Kidney epithelial cell (primary cell): ENCODE measurements at regions not wholly inside any gene's neighbourhood (a gene's known extent, or its start where the extent isn't known, plus 50 kb on each side); places are given as distances from the start of the nearest gene placed in this dataset.

Source experiments
- DNase-seq: peaks from one replicate; pipeline ENCODE4 v3.0.0-alpha.2; 2010; ENCODE audit warnings: low read depth
- H3K27me3 ChIP-seq: 2 replicates; pipeline ENCODE4 v1.6.0; 2011; ENCODE audit warnings: low read length; ENCODE audit not compliant: control insufficient read depth, insufficient read depth
- H3K36me3 ChIP-seq: 2 replicates; pipeline ENCODE4 v1.5.1; 2011; ENCODE audit warnings: low read length; ENCODE audit not compliant: control insufficient read depth, insufficient read depth
- H3K4me3 ChIP-seq: 2 replicates; pipeline ENCODE4 v1.5.1; 2011; ENCODE audit warnings: low read depth, mild to moderate bottlenecking, control low read depth, low read length
- CTCF ChIP-seq: IDR thresholded peaks from 2 replicates; pipeline ENCODE4 v1.5.1; 2011; ENCODE audit warnings: mild to moderate bottlenecking, moderate library complexity, low read length, control low read depth, inconsistent platforms; ENCODE audit not compliant: insufficient read depth, poor library complexity, severe bottlenecking

DNA sequence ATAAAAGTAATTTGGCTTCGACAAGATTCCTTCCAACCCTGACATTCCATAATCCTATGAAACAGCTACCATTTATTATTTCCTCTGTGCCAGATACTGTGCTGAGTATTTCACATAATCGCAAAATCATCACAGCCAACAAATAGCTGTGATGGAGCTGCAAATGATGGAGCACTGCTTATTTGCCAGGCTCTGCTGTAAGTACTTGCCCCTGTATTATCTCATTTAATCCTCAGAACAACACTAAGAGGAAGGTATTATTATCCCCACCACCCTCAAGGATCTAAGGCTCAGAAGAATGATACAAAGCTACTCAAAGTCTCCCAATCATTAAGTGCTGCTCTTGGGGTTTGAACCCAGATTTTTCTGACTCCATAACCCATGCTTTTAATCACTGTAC lies 145.5 kb downstream of the CCDC34 start:
- no peak for TF ChIP-seq CTCF
- H3K4me3 ChIP-seq, result no peak overlapping the region
- H3K36me3 ChIP-seq, result no peaks in the 10 kb centered on the region
- H3K27me3 ChIP-seq, result no peaks in the 10 kb centered on the region
- no peak for DNase-seq

DNA sequence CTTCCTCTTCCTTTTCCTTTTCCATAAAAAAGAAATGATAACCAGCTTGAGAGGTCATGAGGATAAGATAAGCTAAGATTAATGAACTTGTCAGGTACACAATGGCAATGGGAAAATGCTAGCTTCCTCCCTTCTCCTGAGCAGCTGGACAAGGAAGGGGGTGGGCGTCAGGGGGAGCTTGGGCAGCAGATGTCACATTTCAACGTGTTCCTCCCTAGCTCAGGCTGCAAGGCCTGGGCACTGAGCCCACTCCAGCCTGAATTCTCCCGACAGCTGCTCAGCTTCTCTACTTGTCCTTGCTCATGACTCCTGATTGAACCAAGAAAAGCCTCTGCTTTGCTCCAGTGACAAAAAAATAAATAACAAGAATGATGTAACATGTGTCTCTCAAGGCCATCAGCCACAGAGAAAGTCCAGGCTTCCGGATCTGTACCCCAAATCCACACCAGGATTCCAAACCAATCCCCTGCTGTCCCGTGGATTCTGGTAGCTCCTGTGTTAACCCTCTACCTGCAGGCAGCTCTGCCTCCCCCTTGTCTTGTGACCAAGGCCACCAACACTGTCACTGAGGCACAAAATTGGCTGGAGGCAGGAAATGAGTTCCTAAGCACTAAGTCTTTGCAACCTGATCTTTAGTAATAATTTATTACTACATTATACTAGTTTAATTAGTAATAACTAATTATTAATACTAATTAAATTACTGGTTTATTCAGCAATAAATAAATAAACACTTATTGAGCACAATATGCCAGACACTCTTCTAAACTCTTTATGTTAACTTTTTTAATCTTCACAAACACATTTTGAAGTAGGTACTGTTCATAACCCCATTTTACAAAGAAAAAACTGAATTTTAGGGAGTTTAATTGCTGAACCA lies 146.5 kb downstream of the CCDC34 start:
- H3K36me3 ChIP-seq, result no peaks in the 10 kb centered on the region
- TF ChIP-seq CTCF, result no peak
- DNase-seq, result no peak
- no peaks in the 10 kb centered on the region for H3K27me3 ChIP-seq
- H3K4me3 ChIP-seq, result no peak overlapping the region

GRCh38 chr11:27215471-27216269 lies 147.3 kb downstream of the CCDC34 start:
- no peaks in the 10 kb centered on the region for H3K36me3 ChIP-seq
- no peak overlapping the region for H3K4me3 ChIP-seq
- no peak for TF ChIP-seq CTCF
- DNase-seq, result no peak
- H3K27me3 ChIP-seq, result no peaks in the 10 kb centered on the region

GRCh38 chr11:27214713-27215112 lies 148.3 kb downstream of the CCDC34 start:
- Histone ChIP-seq H3K36me3 (no peaks in the 10 kb centered on the region), H3K27me3 (no peaks in the 10 kb centered on the region), H3K4me3 (no peak overlapping the region)
- no peak for DNase-seq
- TF ChIP-seq CTCF, result no peak

DNA sequence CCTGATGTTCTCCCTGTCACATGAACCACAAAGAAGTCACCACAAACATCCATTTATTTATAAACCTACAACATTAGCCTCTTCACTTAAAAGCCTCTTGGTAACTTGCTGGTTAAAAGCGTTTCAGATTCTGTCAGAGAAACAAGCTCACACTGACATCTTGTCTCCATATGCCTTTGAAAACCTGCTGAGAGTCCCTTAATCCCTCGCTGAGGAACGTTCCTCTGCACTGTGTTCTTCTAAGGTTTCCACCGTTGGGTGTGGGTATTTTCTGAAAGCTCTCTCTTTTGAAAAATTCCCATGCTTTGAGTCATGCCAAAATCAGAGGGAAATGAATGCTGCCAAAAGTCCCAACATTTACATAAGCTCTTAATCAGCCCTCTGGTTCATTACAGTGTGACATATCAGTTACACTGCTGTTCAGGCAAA lies 149.8 kb downstream of the CCDC34 start:
- peak; percentile 39 for DNase-seq
- H3K4me3 ChIP-seq, result no peak overlapping the region
- TF ChIP-seq CTCF, result no peak
- no peaks in the 10 kb centered on the region for H3K27me3 ChIP-seq
- H3K36me3 ChIP-seq, result no peaks in the 10 kb centered on the region
